CD14-positive monocyte (primary cell): ENCODE measurements at regions not wholly inside any gene's neighbourhood (a gene's known extent, or its start where the extent isn't known, plus 50 kb on each side); places are given as distances from the start of the nearest gene placed in this dataset.

Experiments
- DNase-seq, 3 donors: peaks; one replicate each; pipeline ENCODE4 v3.0.0-alpha.2; 2011 to 2022
- H2AFZ ChIP-seq: 2 replicates; pipeline ENCODE4 v1.6.0; 2012; ENCODE audit warnings: mild to moderate bottlenecking, low read depth, low read length, inconsistent platforms; ENCODE audit not compliant: insufficient read depth, poor library complexity, severe bottlenecking
- H3K27ac ChIP-seq, 2 donors: 1 replicate in 1 of 2; 2 replicates in 1 of 2; pipeline ENCODE4 v1.5.1; 2012 to 2013; ENCODE audit warnings: low read length in 2 of 2, control low read depth in 1 of 2, inconsistent platforms in 1 of 2, low read depth in 1 of 2, mild to moderate bottlenecking in 1 of 2
- H3K27me3 ChIP-seq, 2 donors: one replicate each; pipeline versions ENCODE4 v1.6.0 to v1.6.1; 2011 to 2013; ENCODE audit warnings: low read length in 2 of 2; ENCODE audit not compliant: control insufficient read depth in 2 of 2, insufficient read depth in 2 of 2
- H3K36me3 ChIP-seq, 2 donors: replicated peaks in 1 of 2; 1 replicate in 1 of 2; 2 replicates in 1 of 2; pipeline versions ENCODE4 v1.5.1 to v1.6.1; 2012 to 2013; ENCODE audit warnings: low read length in 2 of 2, control low read depth in 1 of 2, inconsistent platforms in 1 of 2, mild to moderate bottlenecking in 1 of 2; ENCODE audit not compliant: insufficient read depth in 2 of 2, control insufficient read depth in 1 of 2
- H3K4me1 ChIP-seq, 2 donors: 1 replicate in 1 of 2; 2 replicates in 1 of 2; pipeline versions ENCODE4 v1.5.1 to v1.6.1; 2012 to 2013; ENCODE audit warnings: low read length in 2 of 2, control low read depth in 1 of 2, inconsistent platforms in 1 of 2, mild to moderate bottlenecking in 1 of 2, moderate library complexity in 1 of 2; ENCODE audit not compliant: insufficient read depth in 2 of 2, control insufficient read depth in 1 of 2
- H3K4me2 ChIP-seq: replicated peaks from 2 replicates; pipeline ENCODE3; 2012; ENCODE audit warnings: low read length, moderate library complexity, mild to moderate bottlenecking; ENCODE audit not compliant: poor library complexity, severe bottlenecking; ENCODE audit errors: extremely low read depth
- H3K4me3 ChIP-seq, 3 experiments: fragments of 200-600 bp in 1 of 3; sonication (generic) in 1 of 3; replicated peaks in 1 of 3; 1 replicate in 2 of 3; 2 replicates in 1 of 3; pipeline ENCODE4 v1.5.1; 2011 to 2013; ENCODE audit warnings: low read length in 3 of 3, mild to moderate bottlenecking in 3 of 3, control low read depth in 2 of 3, low read depth in 2 of 3, inconsistent platforms in 1 of 3, moderate library complexity in 1 of 3
- H3K79me2 ChIP-seq: 2 replicates; pipeline ENCODE4 v1.6.0; 2012; ENCODE audit warnings: mild to moderate bottlenecking, control low read depth, inconsistent platforms, low read length, moderate library complexity; ENCODE audit not compliant: insufficient read depth
- H3K9ac ChIP-seq: 2 replicates; pipeline ENCODE4 v1.6.0; 2017; ENCODE audit warnings: low read length, mild to moderate bottlenecking; ENCODE audit not compliant: insufficient read depth, poor library complexity, severe bottlenecking
- H3K9me3 ChIP-seq, 2 donors: replicated peaks in 1 of 2; 1 replicate in 1 of 2; 2 replicates in 1 of 2; pipeline versions ENCODE4 v1.5.1 to v1.6.1; 2012 to 2013; ENCODE audit warnings: low read length in 2 of 2, control low read depth in 1 of 2; ENCODE audit not compliant: control insufficient read depth in 1 of 2, insufficient read depth in 1 of 2
- H4K20me1 ChIP-seq: 2 replicates; pipeline ENCODE4 v1.6.0; 2012; ENCODE audit warnings: mild to moderate bottlenecking, low read length, control low read depth, moderate library complexity; ENCODE audit not compliant: insufficient read depth
- H3K27ac Mint-ChIP-seq, 7 donors: one replicate each; pipeline ENCODE4 v1.8.0; 2020; ENCODE audit warnings: mild to moderate bottlenecking in 7 of 7, mixed read lengths in 7 of 7, moderate library complexity in 6 of 7, inconsistent platforms in 2 of 7
- H3K27me3 Mint-ChIP-seq, 3 donors: one replicate each; pipeline ENCODE4 v1.8.0; 2021 to 2022; ENCODE audit warnings: low read depth in 3 of 3, mild to moderate bottlenecking in 3 of 3, mixed read lengths in 3 of 3, moderate library complexity in 3 of 3, inconsistent platforms in 1 of 3
- H3K36me3 Mint-ChIP-seq, 2 donors: one replicate each; pipeline ENCODE4 v1.8.0; 2020; ENCODE audit warnings: mixed read lengths in 2 of 2, inconsistent platforms in 1 of 2, mild to moderate bottlenecking in 1 of 2
- H3K4me1 Mint-ChIP-seq: one replicate; pipeline ENCODE4 v1.8.0; 2020; ENCODE audit warnings: mild to moderate bottlenecking, mixed read lengths
- H3K4me3 Mint-ChIP-seq, 2 donors: one replicate each; pipeline ENCODE4 v1.8.0; 2020; ENCODE audit warnings: mild to moderate bottlenecking in 2 of 2, mixed read lengths in 2 of 2, moderate library complexity in 1 of 2
- H3K9me3 Mint-ChIP-seq, 7 donors: one replicate each; pipeline ENCODE4 v1.8.0; 2020 to 2022; ENCODE audit warnings: mixed read lengths in 7 of 7, mild to moderate bottlenecking in 6 of 7, moderate library complexity in 6 of 7, inconsistent platforms in 2 of 7
- WGBS: methylation state at CpG from one replicate; pipeline ENCODE4 v1.1.5; 2013; ENCODE audit warnings: missing lambda C conversion rate; ENCODE audit not compliant: insufficient coverage; 5-methylcytosine and 5-hydroxymethylcytosine counted together
- intact Hi-C, 2 donors: fragments of 100-400 bp; cut with micrococcal nuclease; formaldehyde crosslinking; loops; one replicate each; pipeline versions ENCODE4 v1.15.0 to v1.15.1; 2023
- TF ChIP-seq, protein P1 (sequence below): fragments of 200-600 bp; IDR thresholded peaks from one replicate; pipeline ENCODE4 v1.8.0; 2022; ENCODE audit warnings: antibody characterized with exemption, mild to moderate bottlenecking

DNA sequence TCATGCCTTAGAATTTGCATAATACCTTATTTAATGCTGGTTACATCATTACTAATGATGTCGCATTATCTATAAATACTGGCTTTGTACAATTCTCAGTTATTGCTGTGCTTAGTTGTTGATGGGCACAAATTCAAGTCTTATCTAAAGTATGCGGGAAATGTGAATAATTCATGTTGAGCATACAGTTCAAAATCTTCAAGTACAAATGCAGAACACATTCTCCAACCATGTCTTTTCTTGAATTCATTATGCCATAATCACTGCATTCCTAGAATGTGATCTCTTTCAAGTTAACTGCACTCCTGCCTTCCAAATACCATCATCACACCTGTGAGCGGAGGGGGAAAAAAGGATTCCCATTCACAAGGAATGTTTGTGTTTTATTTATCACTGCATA, 337.0 kb downstream of the MBD2 start:
- Mint-ChIP-seq H3K27ac (no peak overlapping the region), H3K4me3 (no peak overlapping the region), H3K4me1 (no peaks in the 10 kb centered on the region), H3K36me3 (no peaks in the 10 kb centered on the region), H3K9me3 (peaks cover 0 to 3% (median 1%) of the 10 kb centered on the region in 7 donors), H3K27me3 (peaks cover 1 to 3% (median 3%) of the 10 kb centered on the region in 3 donors)
- Histone ChIP-seq H3K4me1 (no peaks in the 10 kb centered on the region), H3K79me2 (no peaks in the 10 kb centered on the region), H2AFZ (no peak overlapping the region), H3K27me3 (no peaks in the 10 kb centered on the region), H3K9me3 (peaks cover 0 to 6% of the 10 kb centered on the region in 2 donors), H3K27ac (no peak overlapping the region), H4K20me1 (no peaks in the 10 kb centered on the region), H3K4me3 (no peak overlapping the region), H3K9ac (no peak overlapping the region), H3K4me2 (no peak overlapping the region), H3K36me3 (no peaks in the 10 kb centered on the region)
- intact Hi-C loops = no loop called here
- no peak for DNase-seq
- no CpG with 5 or more reads among the region's 3 CpGs for WGBS
- TF ChIP-seq, protein P1, sequence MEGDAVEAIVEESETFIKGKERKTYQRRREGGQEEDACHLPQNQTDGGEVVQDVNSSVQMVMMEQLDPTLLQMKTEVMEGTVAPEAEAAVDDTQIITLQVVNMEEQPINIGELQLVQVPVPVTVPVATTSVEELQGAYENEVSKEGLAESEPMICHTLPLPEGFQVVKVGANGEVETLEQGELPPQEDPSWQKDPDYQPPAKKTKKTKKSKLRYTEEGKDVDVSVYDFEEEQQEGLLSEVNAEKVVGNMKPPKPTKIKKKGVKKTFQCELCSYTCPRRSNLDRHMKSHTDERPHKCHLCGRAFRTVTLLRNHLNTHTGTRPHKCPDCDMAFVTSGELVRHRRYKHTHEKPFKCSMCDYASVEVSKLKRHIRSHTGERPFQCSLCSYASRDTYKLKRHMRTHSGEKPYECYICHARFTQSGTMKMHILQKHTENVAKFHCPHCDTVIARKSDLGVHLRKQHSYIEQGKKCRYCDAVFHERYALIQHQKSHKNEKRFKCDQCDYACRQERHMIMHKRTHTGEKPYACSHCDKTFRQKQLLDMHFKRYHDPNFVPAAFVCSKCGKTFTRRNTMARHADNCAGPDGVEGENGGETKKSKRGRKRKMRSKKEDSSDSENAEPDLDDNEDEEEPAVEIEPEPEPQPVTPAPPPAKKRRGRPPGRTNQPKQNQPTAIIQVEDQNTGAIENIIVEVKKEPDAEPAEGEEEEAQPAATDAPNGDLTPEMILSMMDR = no peak

DNA sequence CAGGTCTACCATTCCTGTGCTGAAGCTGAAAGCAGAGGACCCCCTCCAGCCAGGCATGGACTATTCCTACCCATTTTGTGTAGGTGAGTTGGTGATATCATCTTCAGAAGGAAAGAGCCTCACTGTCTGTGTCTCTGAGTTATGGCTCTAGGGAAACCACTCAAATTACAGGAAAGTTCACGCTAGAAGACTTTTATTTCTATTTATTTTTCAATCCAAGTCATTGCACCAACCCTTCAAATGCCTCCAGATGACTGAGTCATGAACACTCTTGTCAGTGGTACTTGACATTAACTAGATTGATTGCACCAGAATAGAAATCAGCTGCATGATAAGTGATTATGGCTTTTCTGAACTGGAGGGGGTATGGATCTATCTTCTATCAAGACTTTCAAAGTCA, 338.4 kb downstream of the MBD2 start:
- Histone ChIP-seq H3K36me3 (no peaks in the 10 kb centered on the region), H2AFZ (no peak overlapping the region), H3K4me3 (no peak overlapping the region), H3K27ac (no peak overlapping the region), H3K4me1 (no peaks in the 10 kb centered on the region), H3K27me3 (no peaks in the 10 kb centered on the region), H4K20me1 (no peaks in the 10 kb centered on the region), H3K79me2 (no peaks in the 10 kb centered on the region), H3K4me2 (no peak overlapping the region), H3K9ac (no peak overlapping the region), H3K9me3 (peaks cover 0 to 12% of the 10 kb centered on the region in 2 donors)
- TF ChIP-seq, protein P1 = no peak
- WGBS = no CpG with 5 or more reads among the region's 1 CpG
- H3K4me3 Mint-ChIP-seq = no peak overlapping the region
- no peaks in the 10 kb centered on the region for H3K4me1 Mint-ChIP-seq
- no peak for DNase-seq
- peaks cover 0 to 8% (median 2%) of the 10 kb centered on the region in 7 donors for H3K9me3 Mint-ChIP-seq
- peaks cover 0 to 2% (median 1%) of the 10 kb centered on the region in 3 donors for H3K27me3 Mint-ChIP-seq
- no peak overlapping the region for H3K27ac Mint-ChIP-seq
- H3K36me3 Mint-ChIP-seq = no peaks in the 10 kb centered on the region
- intact Hi-C loops = no loop called here
